SK-N-SH (cell line): ENCODE measurements at regions not wholly inside any gene's neighbourhood (a gene's known extent, or its start where the extent isn't known, plus 50 kb on each side); places are given as distances from the start of the nearest gene placed in this dataset.

ENCODE experiments used
- CTCF ChIA-PET: fragments of 300-600, 350-600 bp; formaldehyde crosslinking; extraction: SDS; loops from one replicate; lab custom pipeline; 2021; lab: Yijun Ruan, JAX
- POLR2A ChIA-PET: fragments of 350-600 bp; sonication (Branson Sonifier 250); formaldehyde crosslinking; extraction: SDS; loops from one replicate; lab custom pipeline; 2020; ENCODE audit warnings: antibody characterized with exemption, inconsistent platforms; lab: Yijun Ruan, JAX
- DNase-seq: peaks from one replicate; pipeline ENCODE4 v3.0.0; 2012
- H2AFZ ChIP-seq: fragments of 200-600 bp; sonication (generic); 2 replicates; pipeline ENCODE4 v1.8.1; 2016; ENCODE audit warnings: antibody characterized with exemption, mild to moderate bottlenecking, low read depth
- H3F3A ChIP-seq: fragments of 200-600 bp; sonication (generic); replicated peaks from 2 replicates; pipeline ENCODE3; 2016; ENCODE audit warnings: antibody characterized with exemption, mild to moderate bottlenecking; ENCODE audit not compliant: insufficient read depth
- H3K27ac ChIP-seq, 2 experiments: fragments of 200-500 bp in 1 of 2; fragments of 200-600 bp in 1 of 2; sonication (Bioruptor generic) in 1 of 2; sonication (generic), shearing (Covaris generic) in 1 of 2; 2 replicates each; pipeline versions ENCODE4 v1.5.1 to v1.6.1; 2014 to 2016; ENCODE audit warnings: low read depth in 2 of 2, inconsistent platforms in 1 of 2, low read length in 1 of 2, mild to moderate bottlenecking in 1 of 2, mixed read lengths in 1 of 2
- H3K27me3 ChIP-seq: fragments of 200-600 bp; sonication (generic), shearing (Covaris generic); 2 replicates; pipeline ENCODE4 v1.6.1; 2016; ENCODE audit warnings: mixed run types; ENCODE audit not compliant: insufficient read depth
- H3K36me3 ChIP-seq, 2 experiments: fragments of 200-500 bp in 1 of 2; fragments of 200-600 bp in 1 of 2; sonication (Bioruptor generic) in 1 of 2; sonication (generic) in 1 of 2; replicated peaks in 1 of 2; 2 replicates each; pipeline versions ENCODE3 to v1.5.1; 2014 to 2016; ENCODE audit warnings: low read length in 1 of 2, mild to moderate bottlenecking in 1 of 2; ENCODE audit not compliant: insufficient read depth in 2 of 2, control insufficient read depth in 1 of 2
- H3K4me1 ChIP-seq, 2 experiments: fragments of 200-500 bp in 1 of 2; fragments of 200-600 bp in 1 of 2; sonication (Bioruptor generic) in 1 of 2; sonication (generic), shearing (Covaris generic) in 1 of 2; 2 replicates each; pipeline versions ENCODE4 v1.5.1 to v1.6.1; 2014 to 2016; ENCODE audit warnings: low read depth in 1 of 2, low read length in 1 of 2, mixed run types in 1 of 2; ENCODE audit not compliant: insufficient read depth in 2 of 2, control insufficient read depth in 1 of 2
- H3K4me2 ChIP-seq: fragments of 200-600 bp; sonication (generic), shearing (Covaris generic); 2 replicates; pipeline ENCODE4 v1.6.1; 2017; ENCODE audit warnings: mixed run types
- H3K4me3 ChIP-seq, 2 experiments: fragments of 200-500 bp in 1 of 2; fragments of 200-600 bp in 1 of 2; sonication (Bioruptor generic) in 1 of 2; sonication (generic), shearing (Covaris generic) in 1 of 2; 2 replicates each; pipeline versions ENCODE4 v1.5.1 to v1.8.1; 2014 to 2016; ENCODE audit warnings: low read depth in 2 of 2, inconsistent platforms in 1 of 2, low read length in 1 of 2, mild to moderate bottlenecking in 1 of 2, mixed read lengths in 1 of 2, moderate library complexity in 1 of 2
- H3K79me2 ChIP-seq: fragments of 200-600 bp; sonication (generic); 2 replicates; pipeline ENCODE4 v1.8.1; 2017; ENCODE audit warnings: mild to moderate bottlenecking; ENCODE audit not compliant: insufficient read depth
- H3K9ac ChIP-seq: fragments of 200-600 bp; sonication (generic); 2 replicates; pipeline ENCODE4 v1.6.1; 2017; ENCODE audit warnings: mixed run types
- H3K9me2 ChIP-seq: fragments of 200-600 bp; sonication (generic); 2 replicates; pipeline ENCODE4 v1.6.1; 2017; ENCODE audit warnings: mixed run types
- H3K9me3 ChIP-seq: fragments of 200-600 bp; sonication (generic); 2 replicates; pipeline ENCODE4 v1.6.1; 2017; ENCODE audit warnings: mixed run types, mild to moderate bottlenecking, moderate library complexity
- H4K20me1 ChIP-seq: fragments of 200-600 bp; sonication (generic); 2 replicates; pipeline ENCODE4 v1.6.1; 2017; ENCODE audit warnings: mild to moderate bottlenecking, mixed run types; ENCODE audit not compliant: insufficient read depth
- EZH2phosphoT487 ChIP-seq: fragments of 200-600 bp; sonication (generic); IDR thresholded peaks from 2 replicates; pipeline ENCODE4 v1.6.1; 2017; ENCODE audit warnings: low read depth, mixed run types, mild to moderate bottlenecking, antibody characterized with exemption, moderate library complexity, borderline replicate concordance
- GATA2 ChIP-seq: sonication (generic); formaldehyde crosslinking; IDR thresholded peaks from 2 replicates; pipeline ENCODE4 v1.5.0; 2020; ENCODE audit warnings: mild to moderate bottlenecking, missing genetic modification reagents
- IRF3 ChIP-seq: fragments of 150-350 bp; IDR thresholded peaks from 2 replicates; pipeline ENCODE4 v1.6.1; 2016; ENCODE audit warnings: mild to moderate bottlenecking, low read depth, low read length
- JUND ChIP-seq: IDR thresholded peaks from 2 replicates; pipeline ENCODE4 v1.4.0; 2012
- MXI1 ChIP-seq: IDR thresholded peaks from 2 replicates; pipeline ENCODE4 v1.6.1; 2012; ENCODE audit warnings: mild to moderate bottlenecking, low read depth, low read length, improper control_type of control experiment
- POLR2AphosphoS5 ChIP-seq: IDR thresholded peaks from 2 replicates; pipeline ENCODE4 v1.6.1; 2012; ENCODE audit warnings: low read depth, low read length
- RCOR1 ChIP-seq: fragments of 150-350 bp; IDR thresholded peaks from 2 replicates; pipeline ENCODE4 v1.6.1; 2017; ENCODE audit warnings: antibody characterized with exemption, low read length
- REST ChIP-seq: IDR thresholded peaks from 2 replicates; pipeline ENCODE4 v1.6.1; 2012; ENCODE audit warnings: mild to moderate bottlenecking, low read depth, low read length, moderate library complexity
- SIN3A ChIP-seq: IDR thresholded peaks from 2 replicates; pipeline ENCODE4 v1.6.1; 2012; ENCODE audit warnings: low read depth, mild to moderate bottlenecking, low read length, moderate library complexity, borderline replicate concordance
- TAF1 ChIP-seq: IDR thresholded peaks from 2 replicates; pipeline ENCODE4 v1.6.1; 2012; ENCODE audit warnings: low read depth, mild to moderate bottlenecking, low read length, moderate library complexity, borderline replicate concordance
- TEAD4 ChIP-seq: IDR thresholded peaks from 2 replicates; pipeline ENCODE4 v1.4.0; 2012; ENCODE audit warnings: mild to moderate bottlenecking, borderline replicate concordance; ENCODE audit not compliant: insufficient read depth
- USF2 ChIP-seq: fragments of 150-350 bp; IDR thresholded peaks from 2 replicates; pipeline ENCODE4 v1.6.1; 2017; ENCODE audit warnings: antibody characterized with exemption, low read length, low read depth, borderline replicate concordance
- ZBTB33 ChIP-seq: IDR thresholded peaks from 2 replicates; pipeline ENCODE4 v1.4.0; 2012; ENCODE audit warnings: low read depth, borderline replicate concordance
- WGBS: methylation state at CpG from one replicate; pipeline ENCODE4 v1.1.6; 2017; ENCODE audit warnings: low lambda C conversion rate; 5-methylcytosine and 5-hydroxymethylcytosine counted together

- H3K9ac ChIP-seq: no peak overlapping the region
- ChIA-PET POLR2A (interaction anchor here (0.7 kb wide), 1 partner anchor 25 kb away, joined by 3 read pairs; no protein-coding TSS in a partner anchor), CTCF (interaction anchor here (0.9 to 1.8 kb wide), 5 partner anchors 7 to 255 kb away, joined by 3 to 10 read pairs (median 3); no protein-coding TSS in a partner anchor)
- no peak overlapping the region for H3K4me2 ChIP-seq
- H3K9me2 ChIP-seq: no peaks in the 10 kb centered on the region
- no peaks in the 10 kb centered on the region for H3K79me2 ChIP-seq
- H3K4me3 ChIP-seq: no peak overlapping the region
- no peak overlapping the region for H2AFZ ChIP-seq
- DNase-seq: no peak
- no peak overlapping the region; a peak in 1 of 4 replicates for H3K27ac ChIP-seq
- no peaks in the 10 kb centered on the region for H3F3A ChIP-seq
- no peaks in the 10 kb centered on the region for H3K36me3 ChIP-seq
- no peaks in the 10 kb centered on the region for H3K9me3 ChIP-seq
- WGBS: no CpG with 5 or more reads among the region's 14 CpGs
- no peaks in the 10 kb centered on the region for H4K20me1 ChIP-seq
- TF ChIP-seq MXI1: no peak
- no peak for TF ChIP-seq POLR2AphosphoS5
- no peak for TF ChIP-seq SIN3A
- TF ChIP-seq TEAD4: no peak
- no peak for TF ChIP-seq EZH2phosphoT487
- no peak for TF ChIP-seq GATA2 (CRISPR knock-in tag)
- TF ChIP-seq TAF1: no peak
- no peak for TF ChIP-seq REST
- TF ChIP-seq RCOR1: no peak
- TF ChIP-seq ZBTB33: no peak
- TF ChIP-seq IRF3: no peak
- TF ChIP-seq USF2: no peak
- no peak for TF ChIP-seq JUND
- peaks cover 0 to 45% of the 10 kb centered on the region in 2 experiments; a peak in 1 of 4 replicates for H3K4me1 ChIP-seq
- H3K27me3 ChIP-seq: peaks cover 11% of the 10 kb centered on the region
Observed at GRCh38 chr14:100638211-100638855, 51.1 kb upstream of the BEGAIN start.
